Stimulated activated CD8-positive, alpha-beta memory T cell treated with anti-CD3 and anti-CD28 coated beads, Interleukin-15, amount 100 ng/mL, for 48 hours (primary cell): ENCODE measurements at regions not wholly inside any gene's neighbourhood (a gene's known extent, or its start where the extent isn't known, plus 50 kb on each side); places are given as distances from the start of the nearest gene placed in this dataset.
"Not testable (repeated sequence)": the region's sequence is repeated elsewhere in the genome, so short reads cannot be mapped to it uniquely, and the experiment has no call there.

ENCODE experiments used
- DNase-seq, 2 donors: peaks; one replicate each; pipeline ENCODE4 v3.0.0-alpha.2; 2020; ENCODE audit warnings: low read depth in 2 of 2

DNA sequence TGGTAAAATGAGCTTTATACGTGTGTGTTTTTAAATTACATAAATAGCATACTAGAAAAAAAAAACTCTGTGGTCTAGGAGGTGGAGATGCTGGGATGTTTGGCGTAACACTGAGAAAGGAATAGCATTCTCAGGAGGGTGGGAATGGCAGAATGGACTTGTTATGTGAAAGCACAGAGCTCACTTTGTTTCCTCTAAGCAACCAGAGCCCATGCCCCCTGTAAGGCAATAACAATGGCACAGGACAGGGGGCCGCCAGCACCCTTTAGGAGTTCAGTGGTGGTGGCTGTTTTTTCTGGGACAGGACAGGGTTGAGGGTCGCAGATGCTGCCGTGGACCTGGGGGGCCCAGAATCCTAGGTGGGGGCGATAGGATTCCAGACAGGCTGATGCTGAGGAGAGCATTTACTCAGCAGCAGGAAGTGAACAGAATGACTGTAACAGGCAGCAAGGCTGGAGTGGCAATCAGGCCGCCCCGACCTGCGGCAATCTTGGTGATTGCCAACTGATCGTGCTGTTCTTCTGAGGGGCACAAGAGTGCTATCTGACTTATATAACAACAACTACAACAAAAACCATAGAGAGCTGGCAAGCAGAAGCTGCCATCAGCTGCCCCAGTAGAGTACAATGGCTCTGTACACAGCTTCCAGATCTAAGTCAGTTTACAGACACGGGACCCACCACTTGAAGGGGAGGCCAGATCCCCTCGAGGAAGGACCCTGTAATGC lies 160.4 kb downstream of the UACA start:
- no peak for DNase-seq

DNA sequence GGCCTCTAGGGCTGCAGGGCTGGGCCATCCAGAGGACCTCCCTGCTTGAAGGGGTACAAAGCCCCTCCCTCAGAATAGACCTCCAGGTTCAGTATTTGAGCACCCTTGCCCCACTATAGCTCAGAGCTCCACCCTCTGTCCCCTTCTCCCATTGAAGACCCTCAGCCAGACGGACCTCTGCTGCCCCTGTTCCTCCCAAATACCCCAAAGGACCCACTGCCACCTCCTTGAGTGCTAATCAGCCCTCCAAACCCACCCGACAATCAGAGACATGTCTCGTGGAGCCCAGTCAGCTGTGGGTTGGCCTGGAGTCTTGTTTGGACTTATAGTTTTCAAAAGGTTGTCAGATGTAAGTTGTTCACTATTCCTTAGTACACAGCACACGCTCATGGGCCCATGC lies 161.1 kb downstream of the UACA start:
- no peak for DNase-seq

DNA sequence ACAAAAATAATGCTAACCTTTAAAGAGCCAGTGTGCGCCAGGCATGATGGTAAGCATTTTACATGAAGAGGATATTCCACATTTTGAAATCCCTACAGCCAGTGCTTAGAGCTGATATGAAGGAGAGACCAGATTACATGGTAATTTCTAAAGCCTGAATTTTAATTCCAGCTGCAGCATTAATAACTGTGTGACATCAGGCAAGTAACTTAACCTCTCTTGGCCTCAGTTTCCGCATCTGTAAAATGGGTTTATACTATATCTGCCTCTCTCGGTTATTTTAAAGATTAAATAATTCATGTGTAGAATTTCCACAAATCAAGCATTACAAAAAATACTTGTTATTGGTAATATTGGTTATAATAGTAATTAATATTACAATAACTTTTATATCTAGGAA lies 165.4 kb downstream of the UACA start:
- DNase-seq: no peak

DNA sequence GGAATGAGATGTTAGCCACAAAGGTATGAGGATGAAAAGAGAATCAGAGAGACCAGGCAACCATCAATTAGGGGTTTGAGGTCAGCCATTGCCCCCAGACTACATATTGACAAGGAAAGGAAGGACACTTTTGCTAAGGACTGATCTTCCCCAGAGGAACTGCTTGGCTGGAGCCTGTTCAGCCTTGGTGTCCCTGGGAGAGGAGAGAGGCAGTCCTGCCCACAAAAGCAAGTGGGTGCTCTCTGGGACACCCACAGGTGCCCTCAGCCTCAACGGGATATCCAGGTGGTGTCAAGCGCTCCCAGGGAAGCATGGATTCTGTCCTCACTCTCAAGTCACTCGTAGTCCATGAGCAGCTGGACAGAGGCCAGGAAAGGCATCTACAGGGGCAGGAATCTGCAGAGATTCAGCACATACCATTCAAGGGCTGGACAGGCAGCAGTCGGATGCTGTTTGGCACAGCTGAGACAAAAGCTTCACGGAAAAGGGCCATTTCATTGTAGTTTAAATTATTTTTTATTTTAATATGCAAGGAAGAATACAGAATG lies 166.2 kb downstream of the UACA start:
- no peak for DNase-seq

DNA sequence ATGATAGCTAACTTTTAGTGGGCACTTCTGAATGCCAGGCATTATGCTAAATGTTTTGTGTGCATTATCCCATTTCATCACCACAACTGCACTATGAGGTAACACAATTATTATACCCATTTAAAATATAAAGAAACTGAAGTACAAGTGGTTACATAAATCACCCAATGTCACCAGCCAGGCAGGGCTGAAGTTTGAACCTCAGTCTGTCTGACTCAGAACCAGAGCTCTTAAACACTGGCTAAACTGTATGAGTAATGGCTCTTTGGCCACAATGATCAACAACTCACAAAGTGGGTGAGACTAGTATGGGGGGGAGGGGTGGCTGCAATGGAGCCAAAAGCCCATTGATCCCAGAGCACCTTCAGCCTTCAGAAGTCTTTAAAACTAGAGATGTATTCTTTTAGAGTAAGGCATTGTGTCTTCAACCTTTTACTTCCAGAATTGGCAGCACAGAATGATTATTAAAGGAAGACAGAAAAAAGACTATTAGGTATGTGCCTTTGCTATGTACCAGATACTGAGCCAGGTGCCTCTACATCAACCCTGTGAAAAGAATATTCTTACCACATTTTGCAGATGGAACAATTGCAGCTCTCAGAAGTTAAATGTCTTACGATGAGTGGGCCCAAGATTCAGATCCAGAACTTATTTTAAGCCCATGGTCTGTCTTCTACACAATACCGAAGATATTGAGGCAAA lies 166.9 kb downstream of the UACA start:
- DNase-seq: peak in 1 of 2 donors; percentile 2

DNA sequence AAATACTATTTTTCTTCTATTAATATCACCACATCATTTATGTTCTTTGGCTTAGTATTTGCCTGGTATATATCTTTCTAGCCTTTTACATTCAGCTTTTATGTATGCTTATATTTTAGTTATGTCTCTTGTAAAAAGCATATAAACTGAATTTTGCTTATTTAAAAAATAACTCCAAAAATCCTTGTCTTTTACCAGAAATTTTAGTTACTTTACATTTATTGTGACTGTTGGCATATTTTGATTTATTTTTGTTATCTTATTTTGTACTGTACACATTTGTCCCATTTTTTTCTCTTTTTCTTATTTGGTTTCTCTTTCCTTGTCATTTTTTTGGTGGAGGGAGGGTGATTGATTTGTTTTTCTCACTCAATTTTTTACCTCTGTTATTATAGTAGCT lies 169.6 kb downstream of the UACA start:
- no peak for DNase-seq

DNA sequence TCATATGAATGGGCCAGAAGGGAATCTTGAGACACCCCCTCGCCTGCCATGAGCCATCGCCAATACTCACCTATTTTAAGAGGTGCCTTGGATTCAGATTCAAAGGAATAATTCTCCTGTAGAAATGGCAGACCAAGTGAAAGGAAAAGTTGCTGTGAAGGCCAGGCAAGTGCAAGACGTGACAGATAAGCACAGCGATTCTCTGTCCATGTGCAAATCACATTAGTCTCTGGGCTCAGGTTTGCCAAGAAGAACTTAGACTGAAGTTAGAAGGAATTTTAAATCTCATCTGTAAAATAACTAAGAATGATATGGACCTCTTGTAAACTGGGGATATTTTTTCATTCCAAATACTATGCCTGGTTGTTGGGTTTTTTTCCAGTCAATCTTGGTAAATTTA lies 173.6 kb downstream of the UACA start:
- no peak for DNase-seq

DNA sequence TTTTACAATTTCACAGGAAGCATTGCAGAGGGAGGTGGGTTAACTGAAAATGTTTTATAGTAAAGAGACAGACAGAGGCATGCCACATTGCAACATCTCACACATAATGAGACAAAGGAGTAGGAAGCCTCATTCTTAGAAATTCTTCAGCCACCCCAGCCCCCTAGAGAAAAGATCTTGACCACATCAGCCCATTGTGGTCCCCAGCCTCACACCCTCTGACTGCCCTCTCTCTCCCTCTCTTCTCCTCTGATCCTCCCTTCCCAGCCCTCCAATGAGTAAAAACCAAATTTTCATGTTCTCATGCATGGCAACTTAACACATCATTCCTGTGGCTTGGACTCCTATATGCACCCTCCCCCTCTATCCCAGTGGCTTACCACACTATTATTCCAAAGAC lies 174.1 kb downstream of the UACA start:
- no peak for DNase-seq

DNA sequence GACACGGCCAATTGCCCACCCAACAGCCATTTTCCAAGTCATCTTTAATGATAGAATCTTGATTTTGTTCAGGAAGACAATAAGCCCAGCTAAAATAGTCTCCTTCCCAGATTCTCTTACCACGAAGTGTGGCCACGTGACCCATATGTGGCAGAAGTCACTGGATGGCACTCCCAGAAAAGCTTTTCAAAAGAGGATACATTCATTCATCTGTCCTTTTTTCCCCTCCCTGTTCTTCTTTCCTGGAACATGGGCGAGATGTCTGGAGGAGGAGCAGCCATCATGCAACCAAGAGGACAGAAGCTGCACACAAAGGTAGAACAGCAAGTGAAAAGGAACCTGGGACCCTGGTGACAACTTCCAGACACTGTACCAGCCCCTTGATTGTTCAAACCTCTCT lies 174.7 kb downstream of the UACA start:
- no peak for DNase-seq

DNA sequence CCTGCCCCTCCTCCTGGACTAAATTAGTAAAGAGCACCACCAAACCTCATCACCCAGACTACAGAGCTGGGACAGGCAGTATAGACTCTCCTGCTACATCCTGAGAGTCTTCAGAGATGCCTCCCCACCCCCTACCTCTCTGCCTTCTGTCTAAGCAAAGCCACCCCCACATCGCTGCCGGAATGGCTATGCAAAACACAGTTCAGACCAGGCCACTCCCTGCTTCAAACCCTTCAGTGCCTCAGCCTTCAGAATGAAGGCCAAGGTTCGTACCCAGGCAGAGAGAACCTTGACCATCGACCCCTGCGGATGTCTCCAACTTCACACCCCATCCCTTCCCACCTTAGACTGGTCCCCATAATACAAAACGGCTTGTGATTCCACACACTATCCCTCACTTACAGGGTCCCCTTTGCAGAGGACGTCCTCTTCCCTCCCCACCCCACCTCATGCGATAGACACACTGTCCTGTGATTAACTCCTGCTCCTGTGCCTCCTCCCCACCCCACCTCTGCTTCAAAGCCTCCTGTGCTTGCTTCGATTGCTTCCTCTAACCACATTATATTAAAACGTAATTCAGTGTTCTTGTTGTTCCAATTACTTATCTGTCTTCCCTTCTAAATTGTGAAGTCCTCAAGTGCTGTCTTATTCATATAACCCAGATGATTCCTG lies 175.3 kb downstream of the UACA start:
- no peak for DNase-seq

DNA sequence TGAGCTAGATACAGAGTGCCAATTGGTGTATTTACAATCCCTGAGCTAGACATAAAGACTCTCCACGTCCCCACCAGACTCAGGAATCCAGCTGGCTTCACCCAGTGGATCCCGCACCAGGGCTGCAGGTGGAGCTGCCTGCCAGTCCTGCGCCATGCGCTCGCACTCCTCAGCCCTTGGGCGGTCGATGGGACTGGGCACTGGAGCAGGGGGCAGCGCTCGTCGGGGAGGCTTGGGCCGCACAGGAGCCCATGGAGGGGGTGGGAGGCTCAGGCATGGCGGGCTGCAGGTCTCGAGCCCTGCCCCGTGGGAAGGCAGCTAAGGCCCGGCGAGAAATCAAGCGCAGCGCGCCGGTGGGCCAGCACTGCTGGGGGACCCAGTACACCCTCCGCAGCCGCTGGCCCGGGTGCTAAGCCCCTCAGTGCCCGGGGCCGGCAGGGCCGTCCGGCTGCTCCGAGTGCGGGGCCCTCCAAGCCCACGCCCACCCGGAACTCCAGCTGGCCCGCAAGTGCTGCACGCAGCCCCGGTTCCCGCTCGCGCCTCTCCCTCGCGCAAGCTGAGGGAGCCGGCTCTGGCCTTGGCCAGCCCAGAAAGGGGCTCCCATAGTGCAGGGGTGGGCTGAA lies 176.2 kb downstream of the UACA start:
- DNase-seq: not testable (repeated sequence)

DNA sequence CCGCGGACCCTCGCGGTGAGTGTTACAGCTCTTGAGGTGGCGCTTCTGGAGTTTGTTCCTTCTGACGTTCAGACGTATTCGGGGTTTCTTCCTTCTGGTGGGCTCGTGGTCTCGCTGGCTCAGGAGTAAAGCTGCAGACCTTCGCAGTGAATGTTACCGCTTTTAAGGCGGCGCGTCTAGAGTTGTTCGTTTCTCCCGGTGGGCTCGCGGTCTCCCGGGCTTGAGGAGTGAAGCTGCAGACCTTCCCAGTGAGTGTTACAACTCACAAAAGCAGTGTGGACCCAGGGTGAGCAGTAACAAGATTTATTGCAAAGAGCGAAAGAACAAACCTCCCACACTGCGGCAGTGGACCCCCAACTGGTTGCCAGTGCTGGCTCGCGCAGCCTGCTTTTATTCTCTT lies 177.1 kb downstream of the UACA start:
- DNase-seq: no peak

DNA sequence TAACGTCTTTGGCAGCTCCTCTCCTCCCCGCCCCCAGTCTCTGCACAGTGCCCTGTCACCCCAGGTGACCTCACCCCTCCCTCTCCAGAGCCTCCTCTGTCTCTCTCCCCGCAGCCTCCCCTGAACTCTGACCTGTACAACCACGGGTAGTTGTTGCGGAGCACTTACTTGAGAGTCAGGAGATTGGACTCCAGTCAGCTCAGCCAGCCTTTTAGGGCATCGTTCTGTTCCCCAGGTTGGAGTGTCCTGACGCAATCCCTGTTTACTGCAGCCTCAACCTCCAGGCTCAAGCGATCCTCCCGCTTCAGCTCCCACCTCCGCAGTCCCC lies 177.7 kb downstream of the UACA start:
- DNase-seq: no peak

DNA sequence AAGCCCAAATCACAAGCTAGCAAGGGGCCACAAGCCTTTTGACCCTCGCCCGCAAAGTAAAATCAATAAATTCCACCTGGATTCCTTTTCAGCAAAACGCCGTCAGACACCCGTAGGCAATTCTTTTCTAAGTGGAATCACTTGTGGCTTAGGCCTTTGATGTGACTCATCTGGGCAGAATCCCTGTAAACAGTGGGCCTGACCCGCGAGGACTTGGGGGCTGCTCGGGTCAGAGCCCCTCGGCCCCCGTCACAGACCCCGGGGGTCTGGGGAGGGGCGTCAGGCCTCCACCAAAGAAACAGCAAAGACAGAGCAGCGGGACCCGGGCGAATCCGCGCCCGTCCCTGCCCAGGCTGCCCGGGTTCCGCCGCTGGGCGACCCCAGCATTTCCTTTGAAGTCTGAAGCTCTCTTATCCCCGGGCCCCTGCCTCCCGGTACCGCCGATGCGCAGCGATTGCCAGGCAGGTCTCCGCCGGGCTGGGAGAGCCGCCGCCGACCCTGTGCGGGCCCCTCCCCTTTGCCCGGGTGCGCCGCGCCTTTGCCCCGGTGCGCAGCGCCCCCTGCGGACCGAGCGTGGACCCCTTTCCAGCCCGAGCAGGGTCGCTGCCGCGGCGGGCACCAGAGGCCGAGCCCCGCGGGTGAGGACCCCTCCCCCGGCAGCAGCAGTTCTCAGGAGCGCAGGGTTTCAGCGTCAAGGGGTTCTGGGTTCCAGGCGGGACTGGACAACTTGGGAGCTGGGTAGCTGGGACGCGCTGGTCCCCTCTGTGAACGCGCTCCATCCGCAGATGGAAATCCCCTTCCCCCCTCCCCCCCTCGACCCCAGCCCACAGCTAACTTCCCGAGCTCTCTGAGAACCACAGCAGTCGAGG lies 178.3 kb downstream of the UACA start:
- DNase-seq: peak; percentile 9 to 19

DNA sequence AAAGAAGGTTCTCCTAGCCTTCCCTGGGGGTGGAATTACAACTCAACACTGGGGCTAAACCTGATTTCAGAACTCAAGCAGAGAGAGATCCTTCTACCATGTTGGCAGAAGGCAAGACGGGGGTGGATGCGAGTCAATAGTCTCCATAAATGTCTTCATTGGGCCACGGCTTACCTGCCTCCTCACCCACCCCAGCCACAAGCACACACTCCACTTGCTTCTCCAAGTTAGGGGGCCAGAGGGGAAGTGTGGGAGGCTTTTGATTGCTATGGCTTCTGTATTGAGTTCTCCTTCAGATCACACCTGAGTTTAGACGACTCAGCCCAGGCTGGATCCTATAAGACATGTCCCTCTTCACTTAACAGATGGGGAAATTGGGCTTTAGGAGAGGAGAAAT lies 178.9 kb downstream of the UACA start:
- DNase-seq: no peak

DNA sequence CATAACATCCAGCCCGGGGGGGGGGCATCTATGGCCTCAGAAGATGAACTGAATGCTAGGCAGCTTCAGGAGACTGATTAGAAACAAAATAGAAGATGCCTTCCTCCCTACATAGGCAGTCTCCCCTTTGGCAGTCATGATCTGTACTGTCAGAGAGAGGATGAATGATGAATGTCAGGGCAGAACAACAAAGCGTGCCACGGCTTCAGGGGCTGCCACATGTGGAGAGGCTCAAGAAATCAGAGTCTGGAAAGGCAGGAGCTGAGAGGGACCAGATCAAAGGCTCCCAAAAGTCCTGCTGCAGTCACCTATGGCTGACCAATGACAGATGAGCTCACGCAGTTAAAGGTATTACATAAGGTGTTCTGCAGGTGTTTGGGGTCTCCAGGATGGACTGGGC lies 180.4 kb downstream of the UACA start:
- no peak for DNase-seq

DNA sequence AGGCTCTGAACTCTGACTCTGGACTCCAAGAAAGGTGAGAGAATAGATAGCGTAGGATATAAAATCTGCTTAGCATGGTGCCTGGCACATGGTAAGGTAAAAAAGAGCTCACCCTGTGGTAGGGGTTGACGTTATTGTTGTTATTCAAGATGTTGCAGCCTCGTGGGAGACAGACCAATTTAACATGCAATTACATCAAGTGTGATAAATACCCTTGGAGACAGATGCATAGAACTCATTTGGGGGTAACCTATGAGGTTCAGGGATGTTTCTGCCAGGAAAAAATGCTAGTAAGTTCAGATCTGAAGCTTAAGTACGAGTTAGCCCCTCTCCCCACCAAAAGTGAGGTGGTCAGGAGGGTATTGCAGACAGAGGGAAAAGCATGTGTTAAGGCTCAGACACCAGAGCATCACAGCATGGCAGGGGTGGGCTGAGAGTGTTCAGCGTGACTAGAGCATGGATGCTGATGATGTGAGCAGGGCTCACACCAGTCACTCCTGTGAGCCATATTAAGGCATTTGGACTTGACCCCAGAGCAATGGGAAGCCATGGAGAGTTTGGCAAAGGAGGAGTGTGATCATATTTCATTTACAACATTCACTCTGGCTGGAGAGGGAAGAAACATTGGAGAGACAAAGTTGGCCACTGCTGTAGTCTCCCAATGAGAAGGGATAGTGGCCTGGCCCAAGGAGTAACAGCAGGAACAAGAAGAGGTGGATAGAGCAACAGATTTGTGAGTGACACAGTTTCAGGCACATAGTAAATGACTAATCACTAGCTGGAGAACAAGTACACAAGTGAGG lies 181.0 kb downstream of the UACA start:
- DNase-seq: no peak

DNA sequence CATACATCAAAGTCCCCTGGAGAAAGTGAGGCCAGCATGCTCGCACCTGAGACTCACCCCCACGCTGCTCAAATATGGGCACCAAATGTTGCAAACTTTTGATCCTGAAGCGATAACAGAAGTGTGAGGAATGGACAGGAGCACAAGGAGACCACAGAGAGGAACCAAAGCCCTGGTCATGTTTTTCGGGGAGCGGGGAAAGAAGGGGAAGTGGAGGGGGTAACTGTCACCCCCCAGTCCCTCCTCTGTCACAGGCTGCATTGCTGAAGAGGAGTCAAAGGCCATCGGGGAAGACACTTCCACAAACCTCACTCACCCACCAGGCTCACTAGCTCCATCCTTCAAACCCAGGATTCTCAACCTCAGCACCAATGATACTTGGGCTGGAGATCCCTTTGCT lies 182.4 kb downstream of the UACA start:
- DNase-seq: no peak

DNA sequence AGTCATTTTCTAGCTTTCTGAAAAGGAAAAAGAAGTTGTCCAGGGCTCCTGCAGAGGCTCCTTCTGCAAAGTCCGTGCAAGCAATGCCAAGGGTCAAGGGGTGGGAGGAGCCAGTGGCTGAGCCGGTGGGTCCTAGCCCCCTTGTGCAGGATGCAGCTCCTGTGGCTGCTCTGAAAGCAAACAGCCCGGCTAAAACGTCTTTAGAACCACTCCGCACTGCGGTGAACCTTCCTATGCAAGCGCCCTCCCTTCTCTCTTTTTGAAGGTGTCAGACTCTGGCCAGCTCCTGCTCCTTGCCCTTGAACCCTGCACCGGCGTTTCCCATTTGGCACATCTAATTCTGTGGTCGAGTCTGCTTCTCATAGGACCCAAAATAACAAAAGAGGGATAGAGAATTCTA lies 183.1 kb downstream of the UACA start:
- no peak for DNase-seq

DNA sequence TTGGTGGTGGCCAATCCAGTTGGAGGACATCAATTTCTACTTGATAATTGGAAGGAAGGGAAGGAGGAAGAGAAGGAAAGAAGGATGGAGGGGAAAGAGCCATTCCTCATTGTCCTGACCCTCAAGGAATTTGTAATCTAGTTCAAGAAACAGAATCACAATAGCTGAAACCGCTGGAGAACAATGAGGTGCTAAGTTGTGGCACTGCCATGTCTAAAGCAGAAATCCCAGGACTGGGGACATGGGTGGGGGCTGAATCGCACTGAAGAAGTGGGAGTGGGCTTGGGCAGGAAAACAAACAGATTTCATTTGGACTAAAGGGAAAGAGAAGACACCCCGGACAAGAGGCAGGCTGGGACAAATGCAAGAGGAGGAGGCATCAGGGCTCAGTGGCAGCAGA lies 183.6 kb downstream of the UACA start:
- no peak for DNase-seq

DNA sequence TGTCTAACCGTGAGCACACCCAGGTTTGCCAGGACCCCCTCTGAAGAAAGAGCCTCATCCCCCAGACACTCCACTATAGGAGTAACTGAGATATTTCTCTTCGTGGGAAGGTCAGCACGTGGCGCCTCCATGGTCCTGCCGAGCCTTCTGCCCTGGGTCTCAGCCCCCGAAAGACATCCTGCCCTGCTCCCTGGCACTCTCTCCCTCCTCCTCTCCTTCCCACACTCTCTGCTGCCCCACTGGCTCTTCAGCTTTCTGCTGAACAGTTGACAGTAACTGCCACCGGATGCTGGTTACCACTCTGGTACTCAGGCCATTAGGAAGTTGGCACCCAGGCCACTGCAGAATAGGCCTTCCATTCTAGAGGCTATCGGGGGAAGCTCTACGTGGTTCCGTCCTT lies 185.2 kb downstream of the UACA start:
- DNase-seq: no peak
